T-helper 2 cell treated with Interferon-gamma antibody and Interleukin-4, amounts not matched to agents 5 μg/mL and 100 μg/mL, for 36 hours (primary cell): ENCODE measurements at regions not wholly inside any gene's neighbourhood (a gene's known extent, or its start where the extent isn't known, plus 50 kb on each side); places are given as distances from the start of the nearest gene placed in this dataset.

Experiments
- DNase-seq: peaks from one replicate; pipeline ENCODE4 v3.0.0; 2021; ENCODE audit warnings: low spot score
- H3K27ac Mint-ChIP-seq: one replicate; pipeline ENCODE4 v1.8.0; 2021; ENCODE audit warnings: mild to moderate bottlenecking, mixed read lengths
- H3K27me3 Mint-ChIP-seq: one replicate; pipeline ENCODE4 v1.8.0; 2021; ENCODE audit warnings: low read depth, mixed read lengths
- H3K36me3 Mint-ChIP-seq: one replicate; pipeline ENCODE4 v1.8.0; 2021; ENCODE audit warnings: low read depth, mixed read lengths
- H3K4me1 Mint-ChIP-seq: one replicate; pipeline ENCODE4 v1.8.0; 2021; ENCODE audit warnings: low read depth, mixed read lengths
- H3K4me3 Mint-ChIP-seq: one replicate; pipeline ENCODE4 v1.8.0; 2022; ENCODE audit warnings: mild to moderate bottlenecking, moderate library complexity, mixed read lengths
- H3K9me3 Mint-ChIP-seq: one replicate; pipeline ENCODE4 v1.8.0; 2021; ENCODE audit warnings: mixed read lengths

DNA sequence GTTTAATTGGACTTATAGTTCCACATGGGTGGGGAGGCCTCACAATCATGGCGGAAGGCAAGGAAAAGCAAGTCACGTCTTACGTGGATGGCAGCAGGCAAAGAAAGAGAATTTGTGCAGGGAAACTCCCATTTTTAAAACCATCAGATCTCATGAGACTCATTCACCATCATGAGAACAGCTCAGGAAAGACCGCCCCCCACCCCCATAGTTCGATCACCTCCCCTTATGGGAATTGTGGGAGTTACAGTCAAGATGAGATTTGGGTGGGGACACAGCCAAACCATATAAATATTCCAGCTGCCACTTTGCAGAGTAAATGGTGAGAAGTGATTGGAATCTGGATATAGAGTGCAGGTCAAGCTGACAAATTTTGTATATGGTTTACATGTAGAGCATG is 187.4 kb downstream of the ARL4C start:
- Mint-ChIP-seq H3K4me1 (peaks cover 60% of the 10 kb centered on the region), H3K9me3 (peaks cover 6% of the 10 kb centered on the region), H3K36me3 (peaks cover 17% of the 10 kb centered on the region), H3K27me3 (no peaks in the 10 kb centered on the region), H3K27ac (peak overlapping the region; percentile 96), H3K4me3 (peak overlapping the region; percentile 80)
- no peak for DNase-seq

DNA sequence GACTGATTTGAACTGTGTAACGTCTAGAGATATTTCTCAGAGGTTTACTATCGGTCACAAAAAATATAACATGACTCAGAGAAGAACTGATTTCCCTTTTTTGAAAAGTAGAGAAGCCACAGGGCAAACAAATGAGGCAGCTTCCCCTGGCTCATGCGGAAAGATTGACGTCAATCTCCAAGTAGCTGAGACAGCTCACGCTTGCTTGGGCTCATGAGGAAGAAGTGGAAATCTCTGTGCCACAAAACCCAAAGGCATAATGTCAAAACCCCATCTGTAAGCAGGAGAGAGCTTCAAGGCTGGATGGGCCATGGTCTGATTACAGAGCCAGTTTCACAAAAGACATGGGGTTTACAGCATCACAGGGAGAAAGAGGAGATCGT is 188.1 kb downstream of the ARL4C start:
- H3K36me3 Mint-ChIP-seq, result peaks cover 17% of the 10 kb centered on the region
- H3K27ac Mint-ChIP-seq, result peak overlapping the region; percentile 96
- H3K27me3 Mint-ChIP-seq, result no peaks in the 10 kb centered on the region
- peaks cover 6% of the 10 kb centered on the region for H3K9me3 Mint-ChIP-seq
- peaks cover 57% of the 10 kb centered on the region for H3K4me1 Mint-ChIP-seq
- H3K4me3 Mint-ChIP-seq, result peak overlapping the region; percentile 80
- DNase-seq, result peak; percentile 87

DNA sequence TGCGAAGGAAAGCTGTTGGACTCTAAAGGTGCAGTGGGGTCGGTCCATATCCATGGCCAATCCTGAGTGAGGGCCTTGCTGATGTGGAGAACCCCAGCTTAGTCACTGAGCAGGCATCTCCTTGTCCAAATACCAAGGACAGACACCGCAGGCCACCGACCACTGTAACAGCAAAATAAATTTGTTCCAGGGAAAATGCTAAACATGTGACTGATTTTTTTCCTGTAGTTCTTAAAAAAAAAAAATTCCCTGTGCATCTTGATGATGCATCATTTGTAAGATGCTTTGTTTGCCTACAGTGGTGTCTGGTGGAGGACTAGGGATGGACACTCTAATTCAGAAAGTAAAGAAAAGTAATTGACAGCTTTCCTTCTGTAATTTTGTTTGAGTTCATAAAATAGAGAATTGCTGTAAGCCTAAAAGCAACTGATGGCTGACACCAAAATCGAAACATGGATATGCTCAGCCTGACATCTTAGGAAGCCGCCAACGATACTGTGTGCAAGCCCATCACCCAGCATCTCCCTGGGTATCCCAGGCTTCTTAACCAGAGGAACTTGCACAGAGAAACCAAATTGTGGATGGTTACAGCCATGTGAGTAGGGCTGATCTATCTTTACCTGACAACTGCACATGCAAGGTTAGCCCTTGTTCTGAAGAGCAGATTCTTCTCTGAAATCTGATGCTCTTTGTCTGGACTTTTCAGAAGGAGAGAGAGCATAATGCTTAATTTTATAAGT is 188.6 kb downstream of the ARL4C start:
- peak overlapping the region; percentile 80 for H3K4me3 Mint-ChIP-seq
- peaks cover 6% of the 10 kb centered on the region for H3K9me3 Mint-ChIP-seq
- no peaks in the 10 kb centered on the region for H3K27me3 Mint-ChIP-seq
- no peak for DNase-seq
- peaks cover 17% of the 10 kb centered on the region for H3K36me3 Mint-ChIP-seq
- peak overlapping the region; percentile 96 for H3K27ac Mint-ChIP-seq
- H3K4me1 Mint-ChIP-seq, result peaks cover 52% of the 10 kb centered on the region

DNA sequence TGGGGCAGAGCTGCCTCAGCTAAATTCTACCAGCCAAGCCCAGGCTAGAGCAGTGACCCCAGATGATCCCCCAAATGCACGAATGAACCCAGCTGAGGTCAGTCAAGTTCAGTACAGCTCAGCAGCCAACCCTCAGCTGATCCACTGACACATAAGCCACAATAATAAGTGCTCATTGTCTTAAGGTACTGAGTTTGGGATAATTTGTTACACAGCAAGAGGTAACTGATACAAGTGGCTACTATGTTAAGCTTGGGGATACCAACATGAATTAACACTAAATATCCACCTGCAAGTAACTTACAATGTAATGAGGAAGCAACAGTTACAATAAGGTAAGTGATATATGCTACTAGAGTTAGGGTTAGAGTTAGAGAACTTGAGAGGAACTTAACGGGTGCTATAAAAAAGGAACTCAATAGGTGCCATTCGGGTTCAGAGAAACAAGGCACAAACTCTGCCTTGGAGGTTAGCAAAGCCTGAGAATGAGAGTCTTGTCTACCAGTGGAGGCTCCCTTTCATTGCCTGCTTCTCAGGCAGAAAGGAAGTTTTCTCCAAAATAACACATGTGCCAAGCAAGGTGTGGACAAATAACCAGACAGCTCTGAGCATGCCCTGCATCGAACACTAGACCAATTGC is 189.4 kb downstream of the ARL4C start:
- H3K4me1 Mint-ChIP-seq, result peaks cover 57% of the 10 kb centered on the region
- no peaks in the 10 kb centered on the region for H3K27me3 Mint-ChIP-seq

DNA sequence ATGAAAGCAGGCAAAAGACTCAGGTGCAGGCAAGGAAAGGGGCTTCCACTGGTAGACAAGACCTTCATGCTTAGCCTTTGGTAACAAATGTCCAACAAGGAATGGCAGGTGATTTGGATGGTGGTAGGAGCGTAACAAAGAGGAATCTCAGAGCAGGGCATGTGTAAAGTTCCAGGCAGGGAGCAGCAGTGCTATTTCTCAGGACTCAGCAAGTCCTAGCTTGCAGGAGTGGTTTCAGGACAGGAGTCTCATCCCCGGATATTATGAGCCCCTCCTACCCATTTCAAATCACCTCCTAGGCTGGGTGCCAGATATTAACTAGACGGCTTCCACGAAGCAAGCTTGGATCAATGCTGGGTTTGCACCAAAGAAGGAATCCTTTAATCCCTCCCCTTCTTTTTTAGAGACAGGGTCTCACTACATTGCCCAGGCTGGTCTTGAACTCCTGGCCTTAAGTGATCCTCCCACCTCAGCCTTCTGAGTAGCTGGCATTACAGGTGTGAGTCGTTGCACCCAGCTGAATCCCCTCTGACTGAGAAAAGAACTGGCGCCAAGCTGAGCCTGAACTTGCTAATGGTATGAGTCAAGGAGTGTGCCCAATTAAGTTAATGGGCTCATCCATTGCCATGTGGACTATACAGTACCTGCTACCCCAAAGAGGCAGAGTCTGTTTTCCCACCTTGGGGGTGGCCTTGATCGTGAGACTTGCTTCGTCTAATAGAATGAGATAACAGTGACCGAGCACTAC is 190.3 kb downstream of the ARL4C start:
- peaks cover 65% of the 10 kb centered on the region for H3K4me1 Mint-ChIP-seq
- peaks cover 17% of the 10 kb centered on the region for H3K36me3 Mint-ChIP-seq
- H3K27me3 Mint-ChIP-seq, result no peaks in the 10 kb centered on the region
- DNase-seq, result no peak
- H3K27ac Mint-ChIP-seq, result no peak overlapping the region
- peaks cover 6% of the 10 kb centered on the region for H3K9me3 Mint-ChIP-seq
- H3K4me3 Mint-ChIP-seq, result no peak overlapping the region

More for the DNA sequence above, 189.4 kb downstream of the ARL4C start:
- Mint-ChIP-seq H3K4me3 (no peak overlapping the region), H3K9me3 (peaks cover 6% of the 10 kb centered on the region), H3K36me3 (peaks cover 17% of the 10 kb centered on the region), H3K27ac (peak overlapping the region; percentile 62)
- DNase-seq, result no peak

DNA sequence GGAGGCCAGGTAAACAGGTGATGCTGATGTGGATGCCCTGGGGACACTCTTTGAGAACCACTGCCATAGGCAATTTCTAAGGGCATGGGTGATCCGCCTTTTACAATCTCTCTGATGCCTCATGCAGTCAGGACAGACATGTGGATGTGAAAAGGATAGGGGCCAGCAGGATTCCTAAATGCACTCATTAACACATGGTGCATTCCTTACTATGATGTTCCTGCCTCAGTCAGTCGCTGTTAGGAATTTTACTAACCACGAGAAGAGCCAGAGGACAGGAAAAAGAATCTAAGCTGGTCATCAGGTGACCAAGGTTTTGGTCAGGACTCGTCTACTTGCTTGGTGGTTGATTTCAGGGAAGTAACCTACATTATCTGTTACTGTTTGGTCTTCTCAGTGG is 191.0 kb downstream of the ARL4C start:
- no peak for DNase-seq
- H3K27me3 Mint-ChIP-seq, result no peaks in the 10 kb centered on the region
- no peak overlapping the region for H3K27ac Mint-ChIP-seq
- peaks cover 6% of the 10 kb centered on the region for H3K9me3 Mint-ChIP-seq
- peaks cover 17% of the 10 kb centered on the region for H3K36me3 Mint-ChIP-seq
- no peak overlapping the region for H3K4me3 Mint-ChIP-seq
- peaks cover 72% of the 10 kb centered on the region for H3K4me1 Mint-ChIP-seq

DNA sequence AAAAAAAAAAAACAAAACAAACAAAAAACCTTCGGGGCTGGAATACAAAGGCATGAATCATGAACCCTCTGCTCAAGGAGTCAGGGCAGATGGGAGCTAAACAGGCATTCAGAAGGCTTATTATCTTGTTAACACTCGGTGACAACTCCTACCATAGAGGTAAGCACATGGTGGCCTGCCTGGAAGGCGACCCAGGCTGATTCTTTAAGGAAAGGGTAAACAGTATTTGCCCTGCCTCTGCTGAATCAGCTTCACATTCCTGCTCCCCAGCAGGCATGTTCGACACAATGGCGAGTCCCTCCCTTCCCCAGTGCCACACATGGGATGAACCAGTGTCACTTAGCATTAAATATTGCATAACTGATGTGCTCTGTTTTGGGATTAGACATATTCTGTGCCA is 191.9 kb downstream of the ARL4C start:
- no peak for DNase-seq
- no peak overlapping the region for H3K27ac Mint-ChIP-seq
- peaks cover 6% of the 10 kb centered on the region for H3K9me3 Mint-ChIP-seq
- H3K4me3 Mint-ChIP-seq, result no peak overlapping the region
- H3K27me3 Mint-ChIP-seq, result no peaks in the 10 kb centered on the region
- H3K36me3 Mint-ChIP-seq, result peaks cover 14% of the 10 kb centered on the region
- peaks cover 73% of the 10 kb centered on the region for H3K4me1 Mint-ChIP-seq

DNA sequence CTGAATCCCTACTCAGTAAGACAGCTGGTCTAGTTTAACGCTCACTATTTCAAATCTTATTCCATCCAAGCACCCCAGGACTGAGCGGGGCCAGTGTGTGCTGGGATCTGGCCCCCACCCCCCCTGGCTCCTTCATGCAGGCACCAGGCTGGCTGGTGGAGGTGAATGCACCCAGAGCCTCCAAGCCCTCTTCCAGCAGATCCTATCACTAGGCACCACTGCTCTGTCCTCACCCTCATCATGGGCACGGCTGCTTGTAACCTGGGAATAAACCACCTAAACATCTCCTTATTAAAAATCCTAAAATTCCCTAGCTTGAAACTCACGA is 194.3 kb downstream of the ARL4C start:
- Mint-ChIP-seq H3K4me3 (no peak overlapping the region), H3K27me3 (no peaks in the 10 kb centered on the region)

DNA sequence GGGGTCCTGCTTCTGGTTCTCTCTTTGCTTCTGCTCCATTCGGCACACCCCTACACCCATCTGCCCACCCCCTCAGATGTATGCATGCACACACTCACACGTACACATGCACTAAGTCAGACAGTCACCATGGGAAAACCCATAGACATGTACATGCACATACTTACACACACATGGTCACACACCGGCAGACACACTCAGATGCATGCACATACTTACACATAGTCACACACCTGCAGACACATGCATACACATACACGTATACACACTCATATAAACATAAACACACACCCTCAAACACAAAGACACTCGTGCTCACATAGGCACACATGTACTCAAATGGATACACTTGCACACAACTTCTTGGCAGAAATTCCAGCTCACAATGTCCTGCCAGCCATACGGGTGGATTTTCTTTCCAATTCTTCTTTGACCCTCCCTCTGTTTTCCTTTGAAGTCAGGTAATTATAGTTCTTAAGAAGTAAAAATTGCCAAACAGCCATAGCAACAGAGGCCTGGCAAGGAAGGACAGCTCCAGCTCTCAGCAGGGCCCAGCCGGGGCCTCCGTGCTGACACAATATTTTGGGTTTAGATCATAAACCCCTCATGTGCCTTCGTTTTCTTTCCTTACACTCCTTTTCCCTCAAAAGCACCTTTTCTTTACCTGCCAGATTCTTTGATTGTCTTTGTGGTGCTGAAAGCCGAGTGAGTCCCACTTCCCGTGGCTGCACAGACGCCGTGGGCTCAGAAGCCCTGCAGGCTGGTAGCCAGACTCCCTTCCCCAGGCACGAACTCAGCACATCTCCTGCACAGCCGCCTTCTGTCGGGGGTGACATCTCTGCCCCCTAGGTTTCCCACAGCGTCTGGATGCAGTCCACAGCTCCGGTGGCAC is 195.7 kb downstream of the ARL4C start:
- H3K27me3 Mint-ChIP-seq, result no peaks in the 10 kb centered on the region
- no peak overlapping the region for H3K4me3 Mint-ChIP-seq
- peaks cover 68% of the 10 kb centered on the region for H3K4me1 Mint-ChIP-seq
- H3K36me3 Mint-ChIP-seq, result peaks cover 6% of the 10 kb centered on the region
- DNase-seq, result no peak
- H3K9me3 Mint-ChIP-seq, result no peaks in the 10 kb centered on the region
- no peak overlapping the region for H3K27ac Mint-ChIP-seq

More for the DNA sequence above, 194.3 kb downstream of the ARL4C start:
- Mint-ChIP-seq H3K27ac (no peak overlapping the region), H3K36me3 (peaks cover 10% of the 10 kb centered on the region), H3K9me3 (peaks cover 6% of the 10 kb centered on the region), H3K4me1 (peaks cover 63% of the 10 kb centered on the region)
- DNase-seq, result no peak

DNA sequence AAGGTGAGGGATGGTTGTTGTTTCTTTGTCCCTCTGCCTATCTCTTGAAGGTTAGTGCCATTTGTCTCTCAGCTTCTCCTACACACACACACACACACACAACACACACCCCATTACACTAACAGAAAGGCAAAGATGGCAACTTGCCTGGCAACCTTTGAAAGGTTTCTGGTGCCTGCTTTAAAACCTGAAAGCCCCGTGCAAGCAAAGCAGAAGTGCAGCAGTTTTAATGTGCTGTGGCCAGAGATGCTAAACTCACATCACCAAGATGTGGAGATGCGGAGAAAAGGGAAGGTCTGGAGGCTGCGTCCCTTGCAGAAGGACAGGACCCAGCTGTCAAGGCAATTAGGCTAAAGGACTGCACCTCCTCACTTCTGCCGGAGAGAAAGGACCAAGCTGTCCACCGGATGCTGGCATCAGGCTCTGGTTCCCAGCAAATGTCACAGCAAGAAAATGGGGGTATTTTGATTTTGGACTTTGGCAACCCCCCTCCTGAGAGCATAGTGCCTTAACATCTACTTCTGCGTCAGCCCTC is 196.4 kb downstream of the ARL4C start:
- Mint-ChIP-seq H3K9me3 (no peaks in the 10 kb centered on the region), H3K4me3 (no peak overlapping the region), H3K36me3 (peaks cover 5% of the 10 kb centered on the region), H3K27me3 (no peaks in the 10 kb centered on the region), H3K27ac (peak overlapping the region; percentile 32), H3K4me1 (peaks cover 63% of the 10 kb centered on the region)
- DNase-seq, result no peak

DNA sequence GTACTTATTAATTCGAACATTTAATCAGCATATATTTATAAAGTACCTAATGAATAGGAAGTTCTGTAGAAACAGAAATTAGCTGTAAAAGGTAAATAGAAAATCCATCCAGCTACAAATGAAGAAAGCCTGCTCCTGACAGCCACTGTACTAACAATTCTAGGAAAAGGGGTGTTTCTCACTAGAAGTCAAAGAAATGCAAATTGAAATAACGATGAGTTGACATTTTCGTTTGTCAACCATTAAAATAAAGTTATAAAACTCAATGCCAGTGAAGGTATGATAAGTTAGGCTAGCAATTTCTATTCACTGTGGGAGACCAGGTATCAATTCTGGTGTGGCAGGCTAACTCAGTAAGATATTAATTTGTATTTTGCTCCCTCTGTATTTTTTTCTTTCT is 198.0 kb downstream of the ARL4C start:
- Mint-ChIP-seq H3K27me3 (no peaks in the 10 kb centered on the region), H3K27ac (peak overlapping the region; percentile 31), H3K4me3 (peak overlapping the region; percentile 5), H3K36me3 (peaks cover 12% of the 10 kb centered on the region), H3K4me1 (peaks cover 66% of the 10 kb centered on the region), H3K9me3 (no peaks in the 10 kb centered on the region)
- DNase-seq, result no peak

DNA sequence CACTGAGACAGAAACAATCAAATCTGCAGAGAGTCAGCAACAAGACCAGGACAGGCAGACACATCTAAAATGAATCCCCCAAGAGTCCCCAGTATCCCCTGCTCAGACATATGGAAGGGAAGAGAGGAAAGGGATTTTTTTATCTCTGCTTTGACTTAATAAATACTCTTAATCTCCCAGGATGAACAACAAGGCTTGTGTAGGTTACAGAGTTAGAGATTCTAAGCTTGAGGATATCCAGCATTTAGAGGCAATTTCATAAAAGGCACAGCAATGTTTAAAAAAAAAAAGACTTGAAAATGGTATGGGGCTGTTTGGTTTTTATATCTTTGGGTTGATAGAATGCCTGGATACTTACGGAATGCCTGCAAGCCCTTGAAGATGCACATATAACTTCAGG is 199.9 kb downstream of the ARL4C start:
- no peak for DNase-seq
- Mint-ChIP-seq H3K27me3 (no peaks in the 10 kb centered on the region), H3K4me1 (peaks cover 71% of the 10 kb centered on the region), H3K27ac (peak overlapping the region; percentile 42), H3K36me3 (peaks cover 12% of the 10 kb centered on the region), H3K9me3 (no peaks in the 10 kb centered on the region), H3K4me3 (no peak overlapping the region)

DNA sequence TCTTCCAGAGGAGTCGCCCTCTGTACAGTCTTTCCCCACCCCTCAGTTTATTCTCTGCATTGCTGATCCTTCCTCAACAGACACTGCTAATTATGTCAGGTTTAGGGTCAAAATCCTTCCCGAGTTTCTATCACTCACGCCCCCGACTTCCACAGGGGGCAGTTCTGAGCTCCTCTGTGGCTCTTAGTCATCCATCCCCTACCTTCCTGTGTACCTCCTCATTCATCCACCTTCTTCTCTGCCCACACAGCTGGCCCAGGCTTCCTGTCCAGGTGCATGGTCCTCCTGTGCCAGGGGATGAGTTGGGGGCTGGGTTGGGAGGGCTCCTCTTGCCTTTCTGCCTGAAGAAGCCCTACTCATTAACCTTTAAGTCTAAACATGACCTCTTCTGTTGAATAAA is 202.9 kb downstream of the ARL4C start:
- peak; percentile 32 for DNase-seq
- Mint-ChIP-seq H3K27me3 (no peaks in the 10 kb centered on the region), H3K4me3 (peak overlapping the region; percentile 73), H3K9me3 (no peaks in the 10 kb centered on the region), H3K36me3 (peaks cover 17% of the 10 kb centered on the region), H3K4me1 (peaks cover 78% of the 10 kb centered on the region), H3K27ac (peak overlapping the region; percentile 96)
